HG03139 (cell line): ENCODE measurements at regions not wholly inside any gene's neighbourhood (a gene's known extent, or its start where the extent isn't known, plus 50 kb on each side); places are given as distances from the start of the nearest gene placed in this dataset.

Experiments used
- ATAC-seq: cut with Tn5 transposase; IDR thresholded peaks from one replicate; pipeline ENCODE4 v1.9.1; 2021; ENCODE audit not compliant: unreplicated experiment

- ATAC-seq: no peak
These were observed 253.8 kb upstream of the CITED2 start for GRCh38 chr6:139628270-139628669.

- no peak for ATAC-seq
These were observed 252.6 kb upstream of the CITED2 start for GRCh38 chr6:139627091-139627490.

- ATAC-seq: no peak
These were observed 251.8 kb upstream of the CITED2 start for GRCh38 chr6:139625998-139626975.

DNA sequence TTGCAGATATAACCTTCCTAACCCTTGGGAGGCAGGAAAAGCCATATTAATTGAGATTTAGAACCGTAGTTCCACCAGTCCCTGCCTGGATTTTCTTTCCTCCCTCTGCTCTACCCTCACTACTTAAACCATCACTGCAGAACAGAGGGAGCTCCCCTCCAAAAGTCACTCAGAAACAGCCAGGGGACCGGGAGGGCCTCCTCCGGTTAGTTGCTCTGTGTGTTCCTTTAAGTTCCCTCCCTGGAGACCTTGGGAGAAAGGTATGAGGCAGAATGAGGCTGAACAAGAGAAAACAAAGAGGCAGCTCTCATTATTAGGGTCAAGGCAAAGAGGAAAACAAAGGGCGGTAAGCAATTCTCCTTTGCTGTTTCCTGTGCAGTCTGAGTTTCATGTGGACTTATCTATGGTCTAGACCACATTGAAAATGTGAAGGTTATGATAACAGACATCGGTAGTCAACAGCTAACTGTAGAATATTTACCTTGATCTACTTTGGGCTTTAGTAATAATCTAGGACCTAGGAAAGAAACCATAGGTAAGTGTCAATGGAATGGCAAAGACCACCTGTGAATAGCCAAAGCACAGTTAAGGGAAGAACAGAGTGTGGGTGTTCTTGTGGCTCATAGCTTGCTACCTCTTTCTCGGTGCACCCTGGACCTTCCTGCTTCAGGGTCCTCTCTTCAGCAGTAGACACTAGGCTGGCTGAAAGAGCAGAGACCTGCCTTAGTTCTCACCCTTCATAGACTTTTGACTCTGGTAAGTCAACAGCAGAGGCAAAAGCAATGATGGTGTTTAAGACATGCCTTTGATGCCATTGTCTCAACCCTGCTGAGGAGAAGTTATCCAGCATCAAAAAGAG, 250.9 kb upstream of the CITED2 start:
- ATAC-seq: no peak

DNA sequence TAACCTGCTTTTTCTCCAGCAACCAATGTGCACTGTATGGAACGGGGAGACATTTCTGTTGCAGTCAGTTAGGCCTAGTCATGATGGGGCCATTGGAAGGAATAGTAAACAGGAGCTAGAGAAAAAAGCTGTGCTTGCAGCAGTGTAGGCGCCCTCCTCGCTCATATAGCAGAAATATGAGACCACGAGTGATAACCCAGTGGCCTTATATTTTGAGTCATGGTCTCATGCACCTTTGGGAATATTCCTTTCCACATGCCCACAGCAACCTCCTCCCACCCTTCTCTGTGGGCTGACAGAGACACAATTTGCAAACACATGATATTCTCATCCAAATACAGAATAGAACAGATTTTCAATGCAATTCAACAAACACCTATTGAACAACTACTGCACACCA, 248.9 kb upstream of the CITED2 start:
- no peak for ATAC-seq

- ATAC-seq: no peak
These were observed 239.0 kb upstream of the CITED2 start for GRCh38 chr6:139613496-139613895.

DNA sequence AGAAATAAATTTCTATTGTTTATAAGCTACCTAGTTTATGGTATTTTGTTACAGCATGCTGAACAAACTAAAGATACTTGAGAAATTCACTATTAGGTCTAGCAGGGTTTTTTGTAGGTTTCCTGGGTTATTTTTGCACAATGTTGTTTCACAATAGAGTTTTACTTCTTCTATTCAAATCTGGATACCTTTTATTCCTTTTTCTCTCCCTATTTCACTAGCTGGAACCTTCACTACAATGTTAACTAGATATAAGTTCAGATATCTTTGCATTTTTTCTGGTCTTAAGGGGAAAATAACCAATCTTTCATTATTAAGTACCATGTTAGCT, 237.7 kb upstream of the CITED2 start:
- ATAC-seq: no peak

DNA sequence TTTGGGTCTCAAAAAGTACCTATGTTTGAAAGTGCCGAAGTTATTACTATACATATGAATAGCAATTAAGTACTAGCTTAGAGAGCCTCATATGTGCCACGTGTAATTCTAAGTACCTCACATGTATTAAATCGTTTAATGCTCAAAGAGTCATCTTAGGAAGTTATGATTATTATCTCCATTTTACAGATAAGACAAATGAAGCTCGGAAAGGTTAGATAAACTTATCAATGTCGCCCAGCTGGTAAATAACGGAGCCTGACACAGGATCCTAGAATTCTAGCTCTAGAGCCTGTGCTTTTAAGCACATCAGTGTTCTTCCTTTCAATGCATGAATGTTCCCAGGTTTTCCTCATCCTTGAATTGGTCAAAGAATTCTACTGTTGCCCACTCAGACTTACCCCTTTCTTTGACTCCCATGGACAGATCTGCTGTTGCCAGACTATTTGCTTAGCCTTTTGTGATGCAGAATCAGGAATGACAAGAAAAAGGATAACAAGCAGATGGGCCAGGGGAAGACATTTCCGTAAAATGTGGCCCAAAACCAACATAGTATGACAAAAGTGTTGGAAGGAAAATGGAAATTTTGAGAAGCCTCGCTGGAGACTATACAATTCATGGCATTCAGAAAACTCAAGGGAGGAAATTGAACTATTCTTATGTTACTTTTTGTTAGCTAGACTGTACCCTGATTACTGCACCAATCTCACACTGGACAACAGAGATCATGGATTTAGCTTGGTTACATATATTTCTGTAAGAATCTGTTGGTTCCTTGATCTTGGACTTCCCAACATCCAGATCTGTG, 237.1 kb upstream of the CITED2 start:
- ATAC-seq: no peak

GRCh38 chr6:139608466-139609261, 234.2 kb upstream of the CITED2 start:
- no peak for ATAC-seq

DNA sequence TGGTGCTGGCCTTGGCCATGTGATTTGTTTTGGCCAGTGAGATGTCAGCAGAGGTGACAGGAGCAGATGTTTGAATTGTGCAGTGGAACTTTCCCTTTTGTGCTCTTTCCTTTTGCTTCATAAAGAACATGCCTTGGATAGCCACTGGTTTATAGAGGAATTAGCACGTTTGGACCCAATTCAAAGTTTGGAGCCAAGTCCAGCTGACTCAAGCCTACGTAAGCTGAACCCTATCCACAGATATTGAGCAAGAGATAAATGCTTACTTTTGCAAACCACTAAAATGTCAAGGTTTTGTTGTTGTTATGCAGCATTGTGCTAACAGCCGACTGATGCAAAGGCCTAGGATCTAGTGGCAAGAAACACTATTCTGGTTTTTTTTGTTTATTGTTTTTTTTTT, 230.9 kb upstream of the CITED2 start:
- ATAC-seq: no peak

DNA sequence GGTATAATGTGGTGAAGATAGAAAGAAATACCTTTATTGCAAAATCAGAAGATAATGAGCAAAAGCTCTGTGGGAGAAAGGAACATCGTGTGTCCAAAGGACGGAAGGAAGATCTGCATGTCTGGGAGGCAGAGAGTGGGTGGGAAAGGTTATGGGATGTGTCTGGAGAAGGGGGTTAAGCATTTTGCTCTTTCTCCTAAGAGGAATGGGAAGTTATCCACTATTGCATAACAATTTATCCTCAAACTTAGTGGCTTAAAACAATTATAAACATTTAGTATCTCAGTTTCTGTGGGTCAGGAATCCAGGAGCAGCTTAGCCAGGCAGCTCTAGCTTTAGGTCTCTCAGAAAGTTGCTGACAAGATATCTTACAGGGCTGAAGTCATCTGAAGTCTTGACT, 229.1 kb upstream of the CITED2 start:
- ATAC-seq: no peak

- no peak for ATAC-seq
These were observed 228.1 kb upstream of the CITED2 start for GRCh38 chr6:139602577-139602976.

DNA sequence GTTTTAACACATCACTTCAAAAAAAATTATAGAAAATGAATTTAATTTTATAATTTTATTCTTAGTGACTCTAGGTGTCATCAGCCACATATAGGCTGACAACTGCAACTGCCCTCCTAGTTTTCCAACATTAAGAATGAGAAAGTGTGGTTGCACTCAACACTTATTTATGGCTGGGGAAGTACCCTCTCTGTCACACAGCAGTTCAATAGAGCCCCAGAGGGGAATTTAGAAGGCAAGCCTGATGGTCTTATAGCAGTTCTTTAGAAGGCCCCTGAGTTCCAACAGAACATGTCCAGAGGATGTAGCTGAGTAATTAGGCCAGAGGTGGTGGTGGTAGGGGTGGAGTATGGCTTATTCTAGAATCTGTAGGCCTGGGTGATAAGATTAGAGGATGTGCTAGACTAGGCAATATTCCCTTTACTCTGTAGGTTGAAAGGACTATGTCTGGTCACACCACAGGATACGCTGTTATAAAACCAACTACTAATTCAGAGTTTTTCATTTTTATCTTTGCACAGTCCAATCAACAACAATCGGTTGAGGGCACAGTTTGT, 226.5 kb upstream of the CITED2 start:
- ATAC-seq: peak; percentile 90

DNA sequence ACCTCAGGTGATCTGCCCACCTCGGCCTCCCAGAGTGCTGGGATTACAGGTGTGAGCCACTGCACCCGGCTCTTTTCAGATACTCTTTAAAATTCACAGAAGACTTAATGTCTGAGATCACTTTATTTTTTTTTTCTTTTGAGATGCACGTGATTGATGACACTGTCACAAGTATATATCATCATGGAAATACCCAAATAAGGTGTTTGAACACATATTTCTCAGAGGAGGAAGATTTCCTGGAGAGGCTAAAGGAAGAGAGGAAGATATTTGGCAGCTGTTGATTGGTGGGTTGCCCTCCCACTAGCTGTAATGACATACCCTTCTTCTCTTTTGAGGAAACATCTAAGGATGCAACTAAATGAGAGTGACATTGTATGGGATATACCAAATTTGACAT, 225.9 kb upstream of the CITED2 start:
- ATAC-seq: peak; percentile 11

DNA sequence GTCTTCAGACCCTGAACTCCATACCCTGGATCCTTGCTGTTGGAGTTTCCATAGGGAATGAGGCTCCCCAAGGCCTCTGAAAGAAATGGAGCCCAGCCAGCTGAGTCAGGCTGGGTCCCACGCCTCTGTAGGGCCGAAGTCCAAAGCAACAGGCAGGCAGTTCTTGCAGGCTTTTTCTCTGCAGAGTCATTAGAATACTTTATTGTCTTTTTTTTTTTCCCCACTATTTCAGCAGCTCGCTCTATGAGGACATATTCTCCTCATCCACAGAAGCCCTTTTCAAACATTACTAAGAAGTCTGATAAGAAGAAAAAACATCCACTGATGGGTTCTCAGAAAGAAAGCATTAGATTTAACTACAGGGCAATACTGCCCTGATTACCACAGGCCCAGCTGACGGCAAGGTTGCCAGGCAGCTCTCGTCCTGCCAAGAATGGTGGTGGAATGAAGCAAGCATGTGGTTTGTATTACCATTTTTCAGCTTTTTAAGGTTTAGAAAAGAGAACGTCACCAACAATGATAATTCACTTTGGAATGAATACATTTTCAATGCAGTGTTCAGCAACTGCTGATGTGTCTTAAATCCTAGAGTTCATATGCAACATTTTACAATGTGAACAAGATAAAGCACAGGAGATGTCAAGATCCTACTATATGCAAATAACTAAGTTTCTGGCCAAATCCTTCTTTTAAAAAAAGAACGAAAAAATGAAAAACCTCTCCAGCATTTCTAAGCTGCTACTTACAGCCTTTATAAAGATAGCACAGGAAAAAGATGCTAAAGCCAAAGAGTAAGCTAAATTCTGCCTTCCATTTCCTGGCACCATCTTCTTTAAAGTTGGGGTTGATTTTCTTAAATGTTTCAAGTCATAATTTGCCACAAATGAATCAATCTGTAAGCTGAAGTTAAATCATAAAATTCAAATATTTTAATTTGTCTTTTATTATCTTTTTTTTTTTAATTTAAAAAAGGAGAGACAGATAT, 223.6 kb upstream of the CITED2 start:
- no peak for ATAC-seq

GRCh38 chr6:139597087-139597763, 222.8 kb upstream of the CITED2 start:
- no peak for ATAC-seq

DNA sequence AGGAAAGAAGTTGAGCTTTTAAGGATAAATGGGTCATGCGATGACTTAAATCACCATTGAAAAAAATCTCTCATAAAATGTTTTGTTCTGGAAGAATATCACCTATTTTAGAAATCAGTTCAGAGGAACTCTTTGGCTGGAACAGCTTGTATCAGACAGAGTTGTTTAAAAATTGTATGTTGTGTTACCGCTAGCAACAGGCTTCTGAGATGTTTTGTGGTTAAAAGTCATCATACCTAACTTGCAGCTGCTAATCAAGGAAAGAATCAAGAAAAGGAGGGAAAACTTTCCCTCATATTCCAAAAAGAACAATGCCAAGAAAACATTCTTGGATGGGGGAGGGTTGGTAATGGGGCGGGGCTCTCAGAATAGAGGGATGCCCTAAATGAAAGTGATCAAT, 220.7 kb upstream of the CITED2 start:
- no peak for ATAC-seq

DNA sequence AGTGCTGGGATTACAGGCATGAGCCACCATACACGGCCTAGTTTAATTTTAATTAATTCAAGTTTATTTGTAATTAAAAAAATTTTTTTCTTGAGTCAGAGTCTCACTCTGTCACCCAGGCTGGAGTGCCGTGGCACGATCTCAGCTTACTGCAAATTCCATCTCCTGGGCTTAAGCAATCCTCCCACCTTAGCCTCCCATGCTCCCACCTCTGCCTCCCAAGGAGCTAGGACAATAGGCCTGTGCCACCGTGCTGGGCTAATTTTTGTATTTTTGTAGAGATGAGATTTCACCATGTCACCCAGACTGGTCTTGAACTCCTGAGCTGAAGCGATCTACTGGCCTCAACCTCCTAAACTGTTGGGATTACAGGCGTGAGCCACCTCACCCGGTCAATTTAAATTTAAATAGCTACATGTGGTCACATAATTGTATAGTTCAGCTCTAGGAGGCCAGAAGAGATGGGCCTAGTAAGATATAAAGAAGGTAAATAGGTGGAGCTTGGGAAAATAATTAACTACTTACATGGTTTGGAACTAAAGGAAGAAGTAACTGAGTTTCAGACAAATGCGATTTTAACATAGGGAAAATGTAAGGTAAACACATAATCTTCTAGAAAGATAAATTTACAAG, 220.0 kb upstream of the CITED2 start:
- no peak for ATAC-seq
